Testis (tissue), 2 donors: ENCODE measurements at regions not wholly inside any gene's neighbourhood (a gene's known extent, or its start where the extent isn't known, plus 50 kb on each side); places are given as distances from the start of the nearest gene placed in this dataset.

Source experiments
- DNase-seq: peaks from one replicate; pipeline ENCODE4 v3.0.0-alpha.2; 2019
- H3K27ac ChIP-seq, 2 donors: fragments of 200-600 bp; sonication (generic); one replicate each; pipeline ENCODE4 v1.5.1; 2019
- H3K27me3 ChIP-seq: fragments of 200-600 bp; sonication (generic); one replicate; pipeline ENCODE4 v1.5.1; 2019
- H3K36me3 ChIP-seq: fragments of 200-600 bp; sonication (generic); one replicate; pipeline ENCODE4 v1.5.1; 2017; ENCODE audit warnings: low read depth; ENCODE audit errors: missing control alignments
- H3K4me1 ChIP-seq: fragments of 200-600 bp; sonication (generic); one replicate; pipeline ENCODE4 v1.5.1; 2019
- H3K4me3 ChIP-seq, 2 donors: fragments of 200-600 bp; sonication (generic); one replicate each; pipeline ENCODE4 v1.5.1; 2017 to 2019
- H3K9me3 ChIP-seq: fragments of 200-600 bp; sonication (generic); one replicate; pipeline ENCODE4 v1.5.1; 2017
- CTCF ChIP-seq, 3 experiments: fragments of 450-650 bp in 2 of 3; fragments of 200-600 bp in 1 of 3; sonication (generic) in 1 of 3; IDR thresholded peaks; one replicate each; pipeline ENCODE4 v1.5.1; 2016 to 2019; ENCODE audit warnings: antibody characterized with exemption in 3 of 3, mild to moderate bottlenecking in 2 of 3, moderate library complexity in 1 of 3
- POLR2A ChIP-seq: fragments of 450-650 bp; IDR thresholded peaks from one replicate; pipeline ENCODE4 v1.6.1; 2017; ENCODE audit warnings: antibody characterized with exemption, mild to moderate bottlenecking, moderate library complexity
- WGBS, 2 donors: methylation state at CpG; one replicate each; pipeline ENCODE4 v1.1.5; 2018; 5-methylcytosine and 5-hydroxymethylcytosine counted together
- intact Hi-C: fragments of 100-400 bp; cut with DNase I; formaldehyde crosslinking; loops from one replicate; pipeline ENCODE4 v1.15.1; 2023; ENCODE audit warnings: low total_unique reads

GRCh38 chr5:166499447-166500240 lies 1791.8 kb upstream of the WWC1 start:
- no peaks in the 10 kb centered on the region for H3K27me3 ChIP-seq
- TF ChIP-seq CTCF (IDR thresholded peaks at IDR 0.05) (no peak), POLR2A (no peak)
- intact Hi-C loops, result no loop called here
- no peak overlapping the region for H3K27ac ChIP-seq
- no peaks in the 10 kb centered on the region for H3K4me1 ChIP-seq
- DNase-seq, result no peak
- 60 to 71% methylated on average over 3 of the region's 3 CpGs for WGBS, 2 donors
- no peaks in the 10 kb centered on the region for H3K9me3 ChIP-seq
- no peaks in the 10 kb centered on the region for H3K36me3 ChIP-seq
- H3K4me3 ChIP-seq, result no peak overlapping the region

GRCh38 chr5:166503506-166503905 lies 1787.9 kb upstream of the WWC1 start:
- 83 to 96% methylated on average over 1 of the region's 1 CpG for WGBS, 2 donors
- intact Hi-C loops, result no loop called here
- TF ChIP-seq CTCF (IDR thresholded peaks at IDR 0.05) (no peak), POLR2A (no peak)

DNA sequence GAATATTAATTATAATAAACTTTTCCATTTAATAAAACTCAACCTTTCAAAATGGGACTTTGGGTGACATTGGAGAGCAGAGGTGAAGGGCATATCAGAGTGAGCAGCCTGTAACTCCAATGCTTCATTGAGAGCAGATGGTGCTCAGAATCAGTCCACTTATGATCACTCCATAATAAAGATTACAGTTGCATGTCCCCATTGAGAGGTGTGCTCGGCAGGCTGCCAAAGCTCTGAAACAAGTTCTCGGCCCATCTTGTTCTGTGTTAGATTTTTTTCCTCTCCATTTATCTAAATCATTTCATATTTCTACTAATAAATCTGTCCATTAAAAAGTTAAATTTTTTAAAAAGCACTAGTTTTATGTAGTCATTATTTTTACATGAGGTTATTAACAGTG lies 1786.4 kb upstream of the WWC1 start:
- H3K36me3 ChIP-seq, result no peaks in the 10 kb centered on the region
- H3K4me1 ChIP-seq, result peaks cover 5% of the 10 kb centered on the region
- H3K27me3 ChIP-seq, result no peaks in the 10 kb centered on the region
- no peaks in the 10 kb centered on the region for H3K9me3 ChIP-seq
- DNase-seq, result peak; percentile 16
- TF ChIP-seq POLR2A, result no peak
- TF ChIP-seq CTCF (IDR thresholded peaks at IDR 0.05), result no peak
- no peak overlapping the region for H3K27ac ChIP-seq
- intact Hi-C loops, result no loop called here
- WGBS, 2 donors, result 43 to 49% methylated on average over 2 of the region's 2 CpGs
- H3K4me3 ChIP-seq, result no peak overlapping the region

More at GRCh38 chr5:166503506-166503905, 1787.9 kb upstream of the WWC1 start:
- Histone ChIP-seq H3K36me3 (no peaks in the 10 kb centered on the region), H3K4me1 (peaks cover 5% of the 10 kb centered on the region), H3K9me3 (no peaks in the 10 kb centered on the region), H3K4me3 (no peak overlapping the region), H3K27me3 (no peaks in the 10 kb centered on the region), H3K27ac (no peak overlapping the region)
- no peak for DNase-seq

GRCh38 chr5:166505544-166505943 lies 1785.9 kb upstream of the WWC1 start:
- H3K4me3 ChIP-seq, result no peak overlapping the region
- no peaks in the 10 kb centered on the region for H3K27me3 ChIP-seq
- H3K9me3 ChIP-seq, result no peaks in the 10 kb centered on the region
- peaks cover 5% of the 10 kb centered on the region for H3K4me1 ChIP-seq
- peak; percentile 70 for DNase-seq
- intact Hi-C loops, result no loop called here
- TF ChIP-seq CTCF (IDR thresholded peaks at IDR 0.05) (no peak), POLR2A (no peak)
- no peaks in the 10 kb centered on the region for H3K36me3 ChIP-seq
- no peak overlapping the region for H3K27ac ChIP-seq
